ENCODE measurements at regions not wholly inside any gene's neighbourhood (a gene's known extent, or its start where the extent isn't known, plus 50 kb on each side); places are given as distances from the start of the nearest gene placed in this dataset.

- Histone ChIP-seq H4K5ac (ENCODE audit: low read depth, low read length) (no peak overlapping the region), H3K9ac (ENCODE audit: low read depth, low read length) (no peak overlapping the region), H3K4me1 (ENCODE audit: control insufficient read depth, insufficient read depth, low read length) (no peaks in the 10 kb centered on the region), H2BK15ac (ENCODE audit: low read depth, low read length) (no peak overlapping the region), H2BK20ac (ENCODE audit: low read depth, low read length) (no peak overlapping the region), H2AFZ (replicated peaks; ENCODE audit: low read length, poor library complexity) (no peak overlapping the region), H3K9me3 (ENCODE audit: control insufficient read depth, insufficient read depth, low read length) (no peaks in the 10 kb centered on the region), H2BK120ac (ENCODE audit: low read depth, low read length) (no peak overlapping the region), H2AK5ac (ENCODE audit: low read depth, low read length) (no peak overlapping the region), H3K14ac (replicated peaks; ENCODE audit: low read depth, low read length) (no peak overlapping the region), H3K18ac (ENCODE audit: low read depth, low read length) (no peak overlapping the region), H3K56ac (ENCODE audit: extremely low read depth, insufficient read depth, low read length) (no peak overlapping the region), H3K27ac (ENCODE audit: insufficient read depth, low read length) (no peak overlapping the region), H3K79me1 (ENCODE audit: low read depth in 1 of 2, low read length in 2 of 2) (no peaks in the 10 kb centered on the region), H3K4me3 (ENCODE audit: insufficient read depth, low read depth, low read length) (no peak overlapping the region), H3K36me3 (ENCODE audit: control insufficient read depth, insufficient read depth, low read length) (no peaks in the 10 kb centered on the region), H4K91ac (ENCODE audit: insufficient read depth, low read depth, low read length) (no peak overlapping the region), H3K27me3 (ENCODE audit: control insufficient read depth, insufficient read depth, low read length) (no peaks in the 10 kb centered on the region), H4K20me1 (ENCODE audit: insufficient read depth, low read length) (no peaks in the 10 kb centered on the region), H3K9me1 (ENCODE audit: insufficient read depth, low read length) (no peaks in the 10 kb centered on the region), H2BK5ac (ENCODE audit: low read depth, low read length, poor library complexity, severe bottlenecking) (no peak overlapping the region), H2AK9ac (replicated peaks; ENCODE audit: low read depth, low read length, poor library complexity) (no peak overlapping the region), H3K4ac (ENCODE audit: low read depth, low read length) (no peak overlapping the region), H3K4me2 (ENCODE audit: low read depth, low read length) (no peak overlapping the region), H4K8ac (ENCODE audit: low read depth in 2 of 2, low read length in 2 of 2) (no peak overlapping the region), H3K23ac (ENCODE audit: low read depth, low read length) (no peak overlapping the region)
- no peak for DNase-seq
- ChIA-PET CTCF (no interaction called here), POLR2A (ENCODE audit: unreplicated experiment) (no interaction called here)
- in situ Hi-C loops (cut with MboI; ENCODE audit: low sequenced_read_pairs) = no loop called here
- TF ChIP-seq POLR2A (IDR thresholded peaks at IDR 0.05; ENCODE audit: low read depth, low read length) (no peak), SMC3 (IDR thresholded peaks at IDR 0.05; ENCODE audit: low read depth, low read length) (no peak), RFX5 (IDR thresholded peaks at IDR 0.05; ENCODE audit: low read depth, low read length) (no peak), RAD21 (IDR thresholded peaks at IDR 0.05; ENCODE audit: low read length) (no peak), MXI1 (IDR thresholded peaks at IDR 0.05; ENCODE audit: borderline replicate concordance, low read depth, low read length) (no peak), USF2 (IDR thresholded peaks at IDR 0.05; ENCODE audit: low read depth, low read length) (no peak), RCOR1 (IDR thresholded peaks at IDR 0.05; ENCODE audit: insufficient replicate concordance, low read length) (no peak), CHD1 (IDR thresholded peaks at IDR 0.05; ENCODE audit: low read depth, low read length) (no peak)
- dilution Hi-C loops (cut with HindIII; ENCODE audit: low sequenced_read_pairs, unreplicated experiment) = no loop called here
- no TSS peak for BruUV-seq (replicated peaks)
- no CpG with 5 or more reads among the region's 1 CpG for WGBS, 2 experiments (ENCODE audit: extremely low coverage in 2 of 2, insufficient read length in 1 of 2)
- intact Hi-C loops (cut with micrococcal nuclease) = no loop called here
- no peak for ATAC-seq (ENCODE audit: low read depth)
Measured at GRCh38 chr9:27653246-27653645, 80.0 kb upstream of the C9orf72 start.
